Breast epithelium (tissue), 4 donors: ENCODE measurements at regions not wholly inside any gene's neighbourhood (a gene's known extent, or its start where the extent isn't known, plus 50 kb on each side); places are given as distances from the start of the nearest gene placed in this dataset.

Source experiments
- DNase-seq, 2 donors: peaks; one replicate each; pipeline ENCODE4 v3.0.0-alpha.2; 2019; ENCODE audit warnings: low spot score in 2 of 2
- H3K27ac ChIP-seq, 2 donors: fragments of 200-600 bp; sonication (generic) in 1 of 2; one replicate each; pipeline ENCODE4 v1.5.1; 2016 to 2019; ENCODE audit warnings: mild to moderate bottlenecking in 1 of 2
- H3K27me3 ChIP-seq, 2 donors: fragments of 200-600 bp; sonication (generic) in 1 of 2; one replicate each; pipeline versions ENCODE4 v1.5.1 to v1.6.0; 2017 to 2019; ENCODE audit warnings: control low read depth in 1 of 2, mild to moderate bottlenecking in 1 of 2
- H3K36me3 ChIP-seq: fragments of 200-600 bp; one replicate; pipeline ENCODE4 v1.5.1; 2019
- H3K4me1 ChIP-seq, 2 donors: fragments of 200-600 bp; sonication (generic); one replicate each; pipeline ENCODE4 v1.5.1; 2016 to 2019; ENCODE audit warnings: control low read depth in 1 of 2
- H3K4me3 ChIP-seq, 3 donors: fragments of 200-600 bp; sonication (generic); 1 replicate in 2 of 3; 2 replicates in 1 of 3; pipeline ENCODE4 v1.5.1; 2016 to 2019; ENCODE audit warnings: mild to moderate bottlenecking in 3 of 3, moderate library complexity in 2 of 3
- H3K9me3 ChIP-seq, 2 donors: fragments of 200-600 bp; sonication (generic) in 1 of 2; one replicate each; pipeline ENCODE4 v1.5.1; 2016 to 2019; ENCODE audit warnings: control low read depth in 1 of 2
- POLR2A ChIP-seq: fragments of 450-650 bp; IDR thresholded peaks from one replicate; pipeline ENCODE4 v1.6.1; 2016; ENCODE audit warnings: antibody characterized with exemption, mild to moderate bottlenecking, moderate library complexity
- POLR2AphosphoS5 ChIP-seq, 3 donors: sonication (generic); formaldehyde crosslinking; IDR thresholded peaks; one replicate each; pipeline ENCODE4 v1.6.1; 2017; ENCODE audit warnings: antibody characterized with exemption in 3 of 3
- intact Hi-C: fragments of 100-400 bp; cut with DNase I; formaldehyde crosslinking; loops from one replicate; pipeline ENCODE4 v1.15.1; 2023; ENCODE audit warnings: low total_unique reads
- TF ChIP-seq, protein P1 (sequence below), 3 donors: fragments of 450-650 bp; IDR thresholded peaks; one replicate each; pipeline ENCODE4 v1.5.1; 2016 to 2017; ENCODE audit warnings: antibody characterized with exemption in 3 of 3, mild to moderate bottlenecking in 3 of 3, moderate library complexity in 3 of 3

DNA sequence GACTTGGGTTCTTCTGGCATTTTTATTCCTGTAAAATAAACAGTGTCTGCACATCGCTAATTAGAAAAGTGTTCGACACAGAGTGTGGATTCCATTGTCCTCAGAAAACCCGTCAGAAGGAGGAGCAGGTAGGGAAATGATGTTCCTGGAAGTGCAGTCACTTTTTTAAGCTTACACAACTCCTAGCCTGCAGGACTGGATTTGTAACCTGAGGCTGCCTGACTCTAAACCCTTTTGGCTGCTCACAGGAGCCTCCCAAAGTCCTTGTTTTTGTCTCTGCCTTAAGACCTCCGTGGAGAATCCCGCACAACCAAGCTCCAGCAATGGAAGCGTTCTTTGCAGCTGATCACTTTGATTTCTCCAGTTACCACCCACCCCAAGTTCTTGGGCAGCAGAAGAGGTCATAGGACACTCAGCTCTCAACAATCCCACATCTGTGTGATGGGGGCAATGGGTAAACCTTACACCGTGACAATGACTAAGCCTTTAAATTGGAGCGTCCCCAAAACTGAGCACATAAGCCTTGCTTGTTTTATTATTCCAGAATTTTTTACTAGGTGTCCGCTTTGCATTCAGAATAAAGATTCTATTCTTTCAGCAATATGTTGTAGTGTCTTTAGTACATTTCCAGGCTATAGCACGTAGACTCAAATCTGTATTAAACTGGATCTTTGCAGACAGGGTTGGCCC, 227.9 kb downstream of the TBXT start:
- H3K9me3 ChIP-seq: no peaks in the 10 kb centered on the region
- H3K27ac ChIP-seq: no peak overlapping the region
- no peak overlapping the region for H3K4me3 ChIP-seq
- intact Hi-C loops: no loop called here
- DNase-seq: no peak
- H3K27me3 ChIP-seq: no peaks in the 10 kb centered on the region
- TF ChIP-seq POLR2AphosphoS5 (IDR thresholded peaks at IDR 0.05): no peak
- TF ChIP-seq POLR2A: no peak
- TF ChIP-seq, protein P1, sequence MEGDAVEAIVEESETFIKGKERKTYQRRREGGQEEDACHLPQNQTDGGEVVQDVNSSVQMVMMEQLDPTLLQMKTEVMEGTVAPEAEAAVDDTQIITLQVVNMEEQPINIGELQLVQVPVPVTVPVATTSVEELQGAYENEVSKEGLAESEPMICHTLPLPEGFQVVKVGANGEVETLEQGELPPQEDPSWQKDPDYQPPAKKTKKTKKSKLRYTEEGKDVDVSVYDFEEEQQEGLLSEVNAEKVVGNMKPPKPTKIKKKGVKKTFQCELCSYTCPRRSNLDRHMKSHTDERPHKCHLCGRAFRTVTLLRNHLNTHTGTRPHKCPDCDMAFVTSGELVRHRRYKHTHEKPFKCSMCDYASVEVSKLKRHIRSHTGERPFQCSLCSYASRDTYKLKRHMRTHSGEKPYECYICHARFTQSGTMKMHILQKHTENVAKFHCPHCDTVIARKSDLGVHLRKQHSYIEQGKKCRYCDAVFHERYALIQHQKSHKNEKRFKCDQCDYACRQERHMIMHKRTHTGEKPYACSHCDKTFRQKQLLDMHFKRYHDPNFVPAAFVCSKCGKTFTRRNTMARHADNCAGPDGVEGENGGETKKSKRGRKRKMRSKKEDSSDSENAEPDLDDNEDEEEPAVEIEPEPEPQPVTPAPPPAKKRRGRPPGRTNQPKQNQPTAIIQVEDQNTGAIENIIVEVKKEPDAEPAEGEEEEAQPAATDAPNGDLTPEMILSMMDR (IDR thresholded peaks at IDR 0.05): no peak
- H3K36me3 ChIP-seq: no peaks in the 10 kb centered on the region
- no peaks in the 10 kb centered on the region for H3K4me1 ChIP-seq

DNA sequence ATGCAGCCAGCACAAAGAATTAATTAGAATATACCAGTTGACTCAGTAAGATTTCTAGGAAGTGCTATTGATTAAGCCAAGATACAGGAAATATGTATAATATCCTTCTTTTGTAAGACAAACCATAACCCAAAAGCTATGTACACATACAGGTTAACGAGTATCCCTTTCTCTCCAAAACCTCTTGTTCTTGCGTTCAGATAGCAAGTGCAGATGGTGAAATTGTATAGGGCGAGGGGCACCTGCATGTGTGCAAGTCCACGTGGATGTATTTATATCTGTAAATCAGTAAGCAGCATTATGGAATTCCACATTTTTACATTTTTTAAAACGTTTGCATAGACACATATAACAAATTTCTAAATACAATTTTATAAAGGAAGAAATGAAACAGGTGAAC, 228.6 kb downstream of the TBXT start:
- Histone ChIP-seq H3K4me3 (no peak overlapping the region), H3K36me3 (no peaks in the 10 kb centered on the region), H3K27me3 (no peaks in the 10 kb centered on the region), H3K4me1 (no peaks in the 10 kb centered on the region), H3K27ac (no peak overlapping the region), H3K9me3 (no peaks in the 10 kb centered on the region)
- intact Hi-C loops: no loop called here
- no peak for DNase-seq
- no peak for TF ChIP-seq POLR2AphosphoS5 (IDR thresholded peaks at IDR 0.05)
- TF ChIP-seq, protein P1 (IDR thresholded peaks at IDR 0.05): no peak
- TF ChIP-seq POLR2A: no peak

DNA sequence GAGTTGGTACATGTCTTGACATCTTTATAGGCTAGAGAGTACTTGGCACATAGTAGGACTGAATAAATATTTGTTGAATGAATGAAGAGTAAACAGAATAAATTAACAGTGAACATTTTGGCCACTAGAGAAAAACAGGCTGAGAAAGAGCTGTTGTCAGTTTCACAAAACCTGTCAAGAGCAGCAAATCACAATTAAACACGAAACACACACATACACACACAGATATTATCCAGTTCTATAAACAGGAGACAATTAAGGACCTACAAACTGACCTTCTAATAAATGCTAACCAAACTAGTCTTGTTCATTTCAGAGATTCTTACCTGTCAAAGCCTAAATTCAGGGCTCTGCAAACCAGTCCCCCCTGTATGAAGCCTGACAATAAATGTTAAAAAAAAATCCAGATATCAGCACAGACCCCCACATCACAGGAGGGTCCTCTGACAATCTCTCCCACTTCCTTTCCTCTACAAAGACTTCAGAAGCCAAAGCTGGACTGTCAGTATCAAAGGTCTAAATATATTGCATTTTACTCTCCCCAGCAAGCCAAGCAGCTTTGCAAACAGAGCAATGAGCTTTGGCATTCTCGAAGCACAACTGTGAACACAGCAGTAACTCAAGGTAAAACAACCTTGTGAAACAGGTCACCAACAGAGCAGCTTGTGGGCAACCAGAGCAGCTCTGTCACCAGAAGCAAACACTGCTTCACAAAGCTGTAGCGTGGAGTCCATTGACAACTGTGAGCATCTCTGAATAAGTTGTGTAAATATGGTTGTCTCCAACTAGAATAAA, 229.9 kb downstream of the TBXT start:
- Histone ChIP-seq H3K4me3 (no peak overlapping the region), H3K27ac (no peak overlapping the region)

DNA sequence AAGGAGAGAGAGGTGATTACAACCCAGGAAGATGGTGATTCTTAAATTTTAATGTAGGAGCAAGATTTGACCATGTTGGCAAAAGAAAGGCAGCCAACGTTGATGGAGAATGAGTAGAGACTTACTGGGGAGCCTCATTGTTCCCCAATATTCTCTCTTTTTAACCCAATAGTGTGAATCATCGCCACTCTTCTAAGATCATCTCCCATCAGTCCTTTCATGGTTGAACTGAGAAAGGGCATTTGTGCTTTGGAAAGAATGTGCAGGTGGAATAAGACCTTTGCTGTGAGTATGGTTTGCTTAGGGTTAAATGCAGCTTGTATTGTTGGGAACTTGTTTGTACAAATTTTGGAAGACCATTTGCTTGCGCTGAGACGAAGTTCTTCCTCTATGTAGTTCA, 231.0 kb downstream of the TBXT start:
- DNase-seq: no peak
- no peak overlapping the region for H3K4me3 ChIP-seq
- H3K9me3 ChIP-seq: no peaks in the 10 kb centered on the region
- intact Hi-C loops: no loop called here
- no peak overlapping the region for H3K27ac ChIP-seq
- H3K36me3 ChIP-seq: no peaks in the 10 kb centered on the region
- no peaks in the 10 kb centered on the region for H3K27me3 ChIP-seq
- no peak for TF ChIP-seq POLR2A
- no peak for TF ChIP-seq POLR2AphosphoS5 (IDR thresholded peaks at IDR 0.05)
- TF ChIP-seq, protein P1 (IDR thresholded peaks at IDR 0.05): no peak
- no peaks in the 10 kb centered on the region for H3K4me1 ChIP-seq

More for the DNA sequence above, 229.9 kb downstream of the TBXT start:
- TF ChIP-seq, protein P1 (IDR thresholded peaks at IDR 0.05): no peak
- no peak for TF ChIP-seq POLR2A
- no peak for TF ChIP-seq POLR2AphosphoS5 (IDR thresholded peaks at IDR 0.05)
- Histone ChIP-seq H3K27me3 (no peaks in the 10 kb centered on the region), H3K9me3 (no peaks in the 10 kb centered on the region), H3K4me1 (no peaks in the 10 kb centered on the region), H3K36me3 (no peaks in the 10 kb centered on the region)
- no peak for DNase-seq
- intact Hi-C loops: no loop called here

DNA sequence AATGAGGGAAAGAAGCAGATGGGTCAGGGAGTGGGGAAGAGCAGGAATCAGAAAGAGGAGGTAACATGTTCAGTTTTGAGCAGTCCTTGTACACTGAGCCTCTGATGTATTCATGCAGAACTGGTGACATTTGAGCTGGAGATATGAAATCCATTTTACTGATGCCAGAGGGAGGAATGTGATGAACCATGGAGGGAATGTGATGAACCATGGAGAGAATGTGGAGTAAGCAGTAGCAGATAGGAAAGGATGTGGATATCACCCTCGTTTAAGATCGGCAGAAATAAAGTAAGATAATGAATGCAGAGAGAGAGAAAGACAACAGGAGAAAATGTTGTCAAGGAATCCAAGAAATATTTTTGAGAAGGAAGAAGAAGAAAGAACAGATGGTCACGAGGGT, 231.6 kb downstream of the TBXT start:
- no peak overlapping the region for H3K4me3 ChIP-seq
- no peak overlapping the region for H3K27ac ChIP-seq
- no peaks in the 10 kb centered on the region for H3K27me3 ChIP-seq
- no peaks in the 10 kb centered on the region for H3K36me3 ChIP-seq
- intact Hi-C loops: no loop called here
- H3K4me1 ChIP-seq: no peaks in the 10 kb centered on the region
- no peak for DNase-seq
- TF ChIP-seq POLR2AphosphoS5 (IDR thresholded peaks at IDR 0.05) (no peak), POLR2A (no peak)
- TF ChIP-seq, protein P1 (IDR thresholded peaks at IDR 0.05): no peak
- H3K9me3 ChIP-seq: no peaks in the 10 kb centered on the region
